Endothelial cell of umbilical vein (primary cell): ENCODE measurements at regions not wholly inside any gene's neighbourhood (a gene's known extent, or its start where the extent isn't known, plus 50 kb on each side); places are given as distances from the start of the nearest gene placed in this dataset.
"Not testable (repeated sequence)": the region's sequence is repeated elsewhere in the genome, so short reads cannot be mapped to it uniquely, and the experiment has no call there.

Source experiments
- BruUV-seq: library from RNA; stranded (reverse); fragments of 400-500 nt; replicated peaks from 2 replicates; lab custom pipeline; 2021; lab: Mats Ljungman, UMichigan
- CTCF ChIA-PET: fragments of 300-600, 350-600 bp; sonication (Branson Sonifier 250); formaldehyde crosslinking; loops from one replicate; lab custom pipeline; 2021; ENCODE audit warnings: antibody characterized with exemption, inconsistent platforms; lab: Charles Lee
- POLR2A ChIA-PET: fragments of 300-600, 350-600 bp; sonication (Branson Sonifier 250); formaldehyde crosslinking; loops from one replicate; lab custom pipeline; 2021; ENCODE audit warnings: antibody characterized with exemption, inconsistent platforms; lab: Charles Lee
- DNase-seq: peaks from one replicate; pipeline ENCODE4 v3.0.0-alpha.2; 2011; ENCODE audit warnings: low read depth, low spot score
- FAIRE-seq: peaks from 2 replicates; lab custom pipeline; 2011; peaks lifted over from hg19 to GRCh38; lab: Jason Lieb, UNC
- H2AFZ ChIP-seq: 2 replicates; pipeline ENCODE4 v1.6.0; 2012; ENCODE audit warnings: low read depth, low read length, control low read depth, inconsistent platforms
- H3K27ac ChIP-seq: 2 replicates; pipeline ENCODE4 v1.5.1; 2011; ENCODE audit warnings: low read depth, mild to moderate bottlenecking, control low read depth, low read length, moderate library complexity; ENCODE audit not compliant: insufficient read depth
- H3K27me3 ChIP-seq, 2 experiments: 2 replicates each; pipeline versions ENCODE4 v1.6.0 to v1.6.1; 2011; ENCODE audit warnings: low read length in 2 of 2, mixed read lengths in 1 of 2; ENCODE audit not compliant: control insufficient read depth in 2 of 2, insufficient read depth in 2 of 2
- H3K36me3 ChIP-seq, 2 experiments: 2 replicates in 1 of 2; 3 replicates in 1 of 2; pipeline ENCODE4 v1.5.1; 2011; ENCODE audit warnings: low read length in 2 of 2, mild to moderate bottlenecking in 1 of 2, moderate library complexity in 1 of 2; ENCODE audit not compliant: control insufficient read depth in 2 of 2, insufficient read depth in 2 of 2; ENCODE audit errors: extremely low read depth in 1 of 2
- H3K4me1 ChIP-seq: 3 replicates; pipeline ENCODE4 v1.5.1; 2011; ENCODE audit warnings: mild to moderate bottlenecking, low read length; ENCODE audit not compliant: control insufficient read depth, insufficient read depth; ENCODE audit errors: extremely low read depth
- H3K4me2 ChIP-seq: 2 replicates; pipeline ENCODE4 v1.6.1; 2011; ENCODE audit warnings: low read length, control low read depth, mixed read lengths; ENCODE audit not compliant: insufficient read depth
- H3K4me3 ChIP-seq, 3 experiments: fragments of 200-600 bp in 1 of 3; sonication (generic), shearing (Covaris generic) in 1 of 3; replicated peaks in 1 of 3; 2 replicates each; pipeline ENCODE4 v1.5.1; 2011 to 2016; ENCODE audit warnings: control low read depth in 3 of 3, low read length in 3 of 3, mild to moderate bottlenecking in 2 of 3, inconsistent platforms in 1 of 3, low read depth in 1 of 3, moderate library complexity in 1 of 3; ENCODE audit not compliant: insufficient read depth in 1 of 3
- H3K79me2 ChIP-seq: 2 replicates; pipeline ENCODE4 v1.6.0; 2012; ENCODE audit warnings: low read length, inconsistent platforms; ENCODE audit not compliant: control insufficient read depth, insufficient read depth
- H3K9ac ChIP-seq: replicated peaks from 2 replicates; pipeline ENCODE3; 2011; ENCODE audit warnings: low read length, control low read depth; ENCODE audit not compliant: insufficient read depth; ENCODE audit errors: extremely low read depth
- H3K9me1 ChIP-seq: replicated peaks from 3 replicates; pipeline ENCODE4 v1.6.0; 2011; ENCODE audit warnings: mild to moderate bottlenecking, low read length; ENCODE audit not compliant: control insufficient read depth, insufficient read depth; ENCODE audit errors: extremely low read depth
- H3K9me3 ChIP-seq: replicated peaks from 2 replicates; pipeline ENCODE4 v1.5.1; 2012; ENCODE audit warnings: low read length, inconsistent platforms; ENCODE audit not compliant: control insufficient read depth, insufficient read depth
- H4K20me1 ChIP-seq: replicated peaks from 2 replicates; pipeline ENCODE3; 2011; ENCODE audit warnings: mild to moderate bottlenecking, low read length; ENCODE audit not compliant: control insufficient read depth, insufficient read depth; ENCODE audit errors: extremely low read depth
- CTCF ChIP-seq, 2 donors: IDR thresholded peaks; 1 replicate in 1 of 2; 2 replicates in 1 of 2; pipeline ENCODE4 v1.5.1; 2011; ENCODE audit warnings: low read length in 2 of 2, mild to moderate bottlenecking in 2 of 2, moderate library complexity in 2 of 2, control low read depth in 1 of 2, inconsistent platforms in 1 of 2, low read depth in 1 of 2; ENCODE audit not compliant: insufficient read depth in 1 of 2; ENCODE audit errors: extremely low read depth in 1 of 2
- EZH2 ChIP-seq: IDR thresholded peaks from 2 replicates; pipeline ENCODE4 v1.6.1; 2012; ENCODE audit warnings: borderline replicate concordance, low read depth, mild to moderate bottlenecking, moderate library complexity, low read length, inconsistent platforms; ENCODE audit not compliant: severe bottlenecking
- MAX ChIP-seq: IDR thresholded peaks from 2 replicates; pipeline ENCODE4 v1.6.1; 2011; ENCODE audit not compliant: insufficient read depth, insufficient read length
- POLR2AphosphoS5 ChIP-seq: IDR thresholded peaks from 2 replicates; pipeline ENCODE4 v1.6.1; 2012; ENCODE audit warnings: low read depth, mild to moderate bottlenecking, control low read depth, low read length, moderate library complexity; ENCODE audit not compliant: insufficient read depth
- dilution Hi-C: fragments of 300-500 bp; cut with MboI; formaldehyde crosslinking; loops from one replicate; pipeline ENCODE4 v1.15.0; 2019; ENCODE audit warnings: low sequenced_read_pairs; ENCODE audit not compliant: extremely low pct_ligation_motif_present
- intact Hi-C: fragments of 100-400 bp; cut with micrococcal nuclease; formaldehyde crosslinking; loops from one replicate; pipeline ENCODE4 v1.10.0; 2022

- Histone ChIP-seq H3K4me1 (no peaks in the 10 kb centered on the region), H3K27me3 (no peaks in the 10 kb centered on the region), H2AFZ (no peak overlapping the region), H3K4me2 (no peak overlapping the region), H3K36me3 (no peaks in the 10 kb centered on the region), H3K9me1 (no peaks in the 10 kb centered on the region), H3K4me3 (no peak overlapping the region), H3K79me2 (no peaks in the 10 kb centered on the region), H3K9ac (no peak overlapping the region), H3K27ac (no peak overlapping the region), H4K20me1 (no peaks in the 10 kb centered on the region), H3K9me3 (no peaks in the 10 kb centered on the region)
- DNase-seq: no peak
- dilution Hi-C loops: no loop called here
- FAIRE-seq: no peak
- no TSS peak for BruUV-seq
- CTCF ChIA-PET: interaction anchor here (0.8 to 1.3 kb wide), 4 partner anchors 10 to 561 kb away, joined by 3 to 5 read pairs (median 4); no protein-coding TSS in a partner anchor
- TF ChIP-seq POLR2AphosphoS5 (no peak), MAX (no peak), EZH2 (no peak), CTCF (IDR thresholded peaks at IDR 0.05; ENCODE audit: extremely low read depth in 1 of 2, insufficient read depth in 1 of 2, low read depth in 1 of 2, low read length in 2 of 2) (no peak)
- POLR2A ChIA-PET: no interaction called here
- intact Hi-C loops: no loop called here
Measured at GRCh38 chr2:58466804-58467203, 225.7 kb upstream of the FANCL start.

- H3K27ac ChIP-seq, BruUV-seq, FAIRE-seq, H3K4me3 ChIP-seq, dilution Hi-C loops, H3K9me3 ChIP-seq, H4K20me1 ChIP-seq, H3K36me3 ChIP-seq, DNase-seq, intact Hi-C loops, H3K4me2 ChIP-seq, H3K9ac ChIP-seq, H3K4me1 ChIP-seq, H3K9me1 ChIP-seq, H2AFZ ChIP-seq, H3K27me3 ChIP-seq, H3K79me2 ChIP-seq, POLR2A ChIA-PET: not testable (repeated sequence)
- CTCF ChIA-PET: interaction anchor here (0.8 to 1.3 kb wide), 3 partner anchors 9 to 560 kb away, joined by 4 to 5 read pairs (median 4); no protein-coding TSS in a partner anchor
Measured at GRCh38 chr2:58466021-58466420, 224.9 kb upstream of the FANCL start.
